ENCODE measurements at regions not wholly inside any gene's neighbourhood (a gene's known extent, or its start where the extent isn't known, plus 50 kb on each side); places are given as distances from the start of the nearest gene placed in this dataset.

DNA sequence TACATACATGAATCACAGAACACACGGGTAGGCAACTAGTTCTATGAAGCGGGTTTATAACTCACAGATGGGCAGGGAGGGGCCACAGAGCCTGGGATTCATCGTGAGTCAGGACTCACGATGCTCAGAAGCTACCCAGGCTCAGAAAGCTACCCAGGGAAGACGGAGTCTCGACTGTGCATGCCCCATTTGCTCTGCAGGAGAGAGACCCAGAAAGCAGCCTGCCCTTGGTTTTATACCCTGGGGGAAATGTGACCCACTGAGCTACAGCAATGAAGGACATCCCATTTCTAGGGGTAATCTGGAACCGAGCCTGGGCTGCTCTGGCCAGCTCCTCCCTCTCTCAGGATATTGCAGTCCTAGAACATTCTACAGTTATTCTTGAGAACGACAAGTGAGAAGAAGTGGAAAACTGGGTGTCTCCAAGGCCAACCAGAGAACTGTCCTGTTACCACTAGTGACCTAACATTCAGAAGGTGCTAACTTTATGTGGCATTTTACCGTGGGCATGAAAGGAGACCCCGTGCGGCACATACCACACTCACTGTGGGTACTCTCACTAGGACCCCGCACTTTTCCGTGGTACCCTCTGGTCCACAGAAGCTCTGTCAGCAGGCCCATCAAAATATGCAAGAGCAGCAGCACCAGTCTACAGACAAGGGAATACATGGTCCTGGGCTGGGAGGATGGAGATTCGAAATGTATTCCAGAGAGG lies 201.9 kb upstream of the PMEPA1 start:
- no peak overlapping the region for H4K91ac ChIP-seq (ENCODE audit: insufficient read length, low read depth, low read length)
- H2BK5ac ChIP-seq (ENCODE audit: insufficient read length, low read length): no peak overlapping the region
- H3K4me2 ChIP-seq (ENCODE audit: insufficient read depth, insufficient read length, low read length): no peak overlapping the region
- H2BK120ac ChIP-seq (ENCODE audit: low read depth, low read length, poor library complexity, severe bottlenecking): no peak overlapping the region
- no peak overlapping the region for H4K8ac ChIP-seq (replicated peaks; ENCODE audit: insufficient read length, low read depth, low read length)
- TF ChIP-seq, protein P1, sequence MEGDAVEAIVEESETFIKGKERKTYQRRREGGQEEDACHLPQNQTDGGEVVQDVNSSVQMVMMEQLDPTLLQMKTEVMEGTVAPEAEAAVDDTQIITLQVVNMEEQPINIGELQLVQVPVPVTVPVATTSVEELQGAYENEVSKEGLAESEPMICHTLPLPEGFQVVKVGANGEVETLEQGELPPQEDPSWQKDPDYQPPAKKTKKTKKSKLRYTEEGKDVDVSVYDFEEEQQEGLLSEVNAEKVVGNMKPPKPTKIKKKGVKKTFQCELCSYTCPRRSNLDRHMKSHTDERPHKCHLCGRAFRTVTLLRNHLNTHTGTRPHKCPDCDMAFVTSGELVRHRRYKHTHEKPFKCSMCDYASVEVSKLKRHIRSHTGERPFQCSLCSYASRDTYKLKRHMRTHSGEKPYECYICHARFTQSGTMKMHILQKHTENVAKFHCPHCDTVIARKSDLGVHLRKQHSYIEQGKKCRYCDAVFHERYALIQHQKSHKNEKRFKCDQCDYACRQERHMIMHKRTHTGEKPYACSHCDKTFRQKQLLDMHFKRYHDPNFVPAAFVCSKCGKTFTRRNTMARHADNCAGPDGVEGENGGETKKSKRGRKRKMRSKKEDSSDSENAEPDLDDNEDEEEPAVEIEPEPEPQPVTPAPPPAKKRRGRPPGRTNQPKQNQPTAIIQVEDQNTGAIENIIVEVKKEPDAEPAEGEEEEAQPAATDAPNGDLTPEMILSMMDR (conservative IDR thresholded peaks at IDR 0.05): no peak
- H3K4ac ChIP-seq (ENCODE audit: low read depth, low read length): no peak overlapping the region
- no peaks in the 10 kb centered on the region for H3K9me3 ChIP-seq (ENCODE audit: control insufficient read depth, low read depth, low read length)
- no peak overlapping the region for H3T11ph ChIP-seq (ENCODE audit: low read length)
- H3K14ac ChIP-seq (ENCODE audit: insufficient read depth, low read length): no peak overlapping the region
- no peak overlapping the region for H4K5ac ChIP-seq (ENCODE audit: insufficient read length, low read depth, low read length)
- no peaks in the 10 kb centered on the region for H3K36me3 Mint-ChIP-seq (ENCODE audit: insufficient read depth in 1 of 3, low read depth in 3 of 3)
- no peaks in the 10 kb centered on the region for H3K23me2 ChIP-seq (ENCODE audit: insufficient read length, low read depth, low read length, poor library complexity, severe bottlenecking)
- WGBS (ENCODE audit: extremely low coverage, insufficient read length, low lambda C conversion rate): no CpG with 5 or more reads among the region's 14 CpGs
- H2AK5ac ChIP-seq (ENCODE audit: insufficient read length, low read length): no peak overlapping the region
- peaks cover 7% of the 10 kb centered on the region for H3K27me3 Mint-ChIP-seq (ENCODE audit: low read depth)
- no peaks in the 10 kb centered on the region for H3K4me1 ChIP-seq (ENCODE audit: insufficient read depth, low read length)
- H3K27me3 ChIP-seq (ENCODE audit: insufficient read depth, low read length): no peaks in the 10 kb centered on the region
- no peak overlapping the region for H2BK15ac ChIP-seq (ENCODE audit: low read depth, low read length)
- no peaks in the 10 kb centered on the region for H4K20me1 ChIP-seq (ENCODE audit: control insufficient read depth, insufficient read depth, insufficient read length)
- H2BK20ac ChIP-seq (ENCODE audit: low read depth, low read length, poor library complexity, severe bottlenecking): no peak overlapping the region
- no peaks in the 10 kb centered on the region for H3K79me2 ChIP-seq (ENCODE audit: insufficient read depth, low read length)
- H3K27ac Mint-ChIP-seq: no peak overlapping the region
- no peak overlapping the region for H3K56ac ChIP-seq (ENCODE audit: insufficient read length, low read depth, low read length)
- no peak overlapping the region for H3K27ac ChIP-seq (ENCODE audit: insufficient read length, low read depth, low read length)
- H3K9ac ChIP-seq (ENCODE audit: extremely low read depth, insufficient read length, low read length): no peak overlapping the region
- DNase-seq: no peak
- no peak overlapping the region for H3K23ac ChIP-seq (ENCODE audit: insufficient read length, low read depth, low read length)
- H3K79me1 ChIP-seq (ENCODE audit: insufficient read depth, low read depth, low read length, poor library complexity, severe bottlenecking): no peaks in the 10 kb centered on the region
- no peak overlapping the region for H3K4me3 Mint-ChIP-seq
- H2BK12ac ChIP-seq (ENCODE audit: insufficient read length, low read depth, low read length): no peak overlapping the region
- no peak overlapping the region for H3K18ac ChIP-seq (ENCODE audit: insufficient read length, low read depth, low read length)
- no peaks in the 10 kb centered on the region; a peak in 1 of 5 replicates for H3K9me3 Mint-ChIP-seq
- no peaks in the 10 kb centered on the region; a peak in 1 of 4 replicates for H3K4me1 Mint-ChIP-seq
- H2AFZ ChIP-seq (ENCODE audit: low read length): no peak overlapping the region
